ENCODE measurements at regions not wholly inside any gene's neighbourhood (a gene's known extent, or its start where the extent isn't known, plus 50 kb on each side); places are given as distances from the start of the nearest gene placed in this dataset.

DNA sequence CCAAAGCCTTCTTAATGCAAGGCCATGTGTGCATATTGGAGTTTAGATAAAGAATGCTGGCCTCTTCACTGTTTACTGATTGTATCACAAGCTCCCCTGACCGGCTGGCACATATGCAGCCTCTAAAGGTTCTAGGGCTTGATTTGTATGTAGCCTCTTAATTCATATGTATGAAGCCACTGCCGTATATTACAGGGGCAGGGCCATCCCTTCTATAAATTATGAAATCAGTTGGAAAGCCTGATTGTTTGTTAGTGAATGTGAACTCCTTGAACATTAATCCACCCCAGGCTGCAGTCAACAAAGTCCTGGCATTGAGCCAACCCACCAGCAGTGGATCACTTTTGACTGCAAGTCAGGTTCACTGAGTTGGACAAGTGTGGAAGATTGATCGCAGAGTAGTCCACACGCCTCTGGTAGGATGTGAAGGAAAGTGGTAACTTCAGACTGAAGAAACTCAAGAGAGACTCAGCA is 61.6 kb upstream of the PARD3B start:
- TF ChIP-seq, protein P1, sequence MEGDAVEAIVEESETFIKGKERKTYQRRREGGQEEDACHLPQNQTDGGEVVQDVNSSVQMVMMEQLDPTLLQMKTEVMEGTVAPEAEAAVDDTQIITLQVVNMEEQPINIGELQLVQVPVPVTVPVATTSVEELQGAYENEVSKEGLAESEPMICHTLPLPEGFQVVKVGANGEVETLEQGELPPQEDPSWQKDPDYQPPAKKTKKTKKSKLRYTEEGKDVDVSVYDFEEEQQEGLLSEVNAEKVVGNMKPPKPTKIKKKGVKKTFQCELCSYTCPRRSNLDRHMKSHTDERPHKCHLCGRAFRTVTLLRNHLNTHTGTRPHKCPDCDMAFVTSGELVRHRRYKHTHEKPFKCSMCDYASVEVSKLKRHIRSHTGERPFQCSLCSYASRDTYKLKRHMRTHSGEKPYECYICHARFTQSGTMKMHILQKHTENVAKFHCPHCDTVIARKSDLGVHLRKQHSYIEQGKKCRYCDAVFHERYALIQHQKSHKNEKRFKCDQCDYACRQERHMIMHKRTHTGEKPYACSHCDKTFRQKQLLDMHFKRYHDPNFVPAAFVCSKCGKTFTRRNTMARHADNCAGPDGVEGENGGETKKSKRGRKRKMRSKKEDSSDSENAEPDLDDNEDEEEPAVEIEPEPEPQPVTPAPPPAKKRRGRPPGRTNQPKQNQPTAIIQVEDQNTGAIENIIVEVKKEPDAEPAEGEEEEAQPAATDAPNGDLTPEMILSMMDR (conservative IDR thresholded peaks at IDR 0.05 in 1 of 2, IDR thresholded peaks at IDR 0.05 in 1 of 2; ENCODE audit: low read depth in 1 of 2, low read length in 2 of 2): no peak
- TF ChIP-seq EZH2 (IDR thresholded peaks at IDR 0.05; ENCODE audit: low read length, missing control alignments): no peak
